ENCODE measurements at regions not wholly inside any gene's neighbourhood (a gene's known extent, or its start where the extent isn't known, plus 50 kb on each side); places are given as distances from the start of the nearest gene placed in this dataset.

- ChIA-PET POLR2A (interaction anchor here (0.7 kb wide), 1 partner anchor 62 kb away, joined by 3 read pairs; no protein-coding TSS in a partner anchor), CTCF (interaction anchor here (1.1 kb wide), 1 partner anchor 12 kb away, joined by 3 read pairs; no protein-coding TSS in a partner anchor), RAD21 (ENCODE audit: unreplicated experiment) (no interaction called here), SMC1A (ENCODE audit: uncharacterized antibody, unreplicated experiment) (interaction anchor here (1.1 kb wide), 1 partner anchor 12 kb away, joined by 3 read pairs; no protein-coding TSS in a partner anchor)
- in situ Hi-C loops (cut with MboI) (no loop called here), intact Hi-C loops (cut with micrococcal nuclease; ENCODE audit: unreplicated experiment) (no loop called here)
- Histone ChIP-seq H3K9ac (ENCODE audit: control insufficient read depth, insufficient read depth, low read length) (no peak overlapping the region), H3K79me2 (ENCODE audit: control insufficient read depth, insufficient read depth, low read length) (no peaks in the 10 kb centered on the region), H3K9me3 (replicated peaks; ENCODE audit: control insufficient read depth, insufficient read depth, low read length) (no peaks in the 10 kb centered on the region), H2AFZ (ENCODE audit: control insufficient read depth, low read depth, low read length) (no peak overlapping the region), H3K27ac (ENCODE audit: control insufficient read depth, insufficient read depth) (no peak overlapping the region), H3K36me3 (ENCODE audit: control insufficient read depth in 2 of 2, insufficient read depth in 2 of 2, low read length in 1 of 2) (no peaks in the 10 kb centered on the region), H3K4me1 (ENCODE audit: control insufficient read depth, insufficient read depth, low read length) (no peaks in the 10 kb centered on the region), H3K4me2 (ENCODE audit: control insufficient read depth, insufficient read depth) (no peak overlapping the region), H3K27me3 (replicated peaks in 1 of 2; ENCODE audit: control insufficient read depth in 2 of 2, insufficient read depth in 2 of 2, low read length in 1 of 2) (no peaks in the 10 kb centered on the region; a peak in 1 of 4 replicates), H3K4me3 (no peak overlapping the region), H4K20me1 (ENCODE audit: control insufficient read depth, insufficient read depth) (no peaks in the 10 kb centered on the region)
- DNase-seq (ENCODE audit: low read depth, low spot score) (no peak), ATAC-seq (no peak), FAIRE-seq (no peak)
- 2% methylated on average over 4 of the region's 4 CpGs for WGBS (ENCODE audit: insufficient coverage, insufficient replicate concordance, low lambda C conversion rate, missing lambda C conversion rate)
- BruUV-seq (replicated peaks) = no TSS peak
- TF ChIP-seq NRF1 (conservative IDR thresholded peaks at IDR 0.05; ENCODE audit: low read depth, low read length) = no peak
- TF ChIP-seq RBBP5 (conservative IDR thresholded peaks at IDR 0.05) = no peak
- no peak for TF ChIP-seq ATF3 (IDR thresholded peaks at IDR 0.05; ENCODE audit: borderline replicate concordance, extremely low read depth, low read depth, low read length)
- TF ChIP-seq GATAD2B (conservative IDR thresholded peaks at IDR 0.05; ENCODE audit: low read depth) = no peak
- TF ChIP-seq TARDBP (IDR thresholded peaks at IDR 0.05; ENCODE audit: borderline replicate concordance) = no peak
- no peak for TF ChIP-seq ATF2 (IDR thresholded peaks at IDR 0.05; ENCODE audit: low read length)
- no peak for TF ChIP-seq NR2C2 (IDR thresholded peaks at IDR 0.05; ENCODE audit: borderline replicate concordance, control insufficient read depth, insufficient read length, low read depth)
- TF ChIP-seq ZBTB4 (CRISPR knock-in tag; IDR thresholded peaks at IDR 0.05) = no peak
- TF ChIP-seq CBX3 (IDR thresholded peaks at IDR 0.05; ENCODE audit: borderline replicate concordance, low read depth) = no peak
- no peak for TF ChIP-seq BCL3 (IDR thresholded peaks at IDR 0.05; ENCODE audit: borderline replicate concordance, insufficient read depth, low read depth, low read length, poor library complexity, severe bottlenecking)
- no peak for TF ChIP-seq KLF5 (IDR thresholded peaks at IDR 0.05; ENCODE audit: partially characterized antibody)
- no peak for TF ChIP-seq BACH1 (IDR thresholded peaks at IDR 0.05; ENCODE audit: borderline replicate concordance)
- no peak for TF ChIP-seq SPI1 (IDR thresholded peaks at IDR 0.05; ENCODE audit: borderline replicate concordance, insufficient read depth, low read depth, low read length)
- TF ChIP-seq RUNX3 (IDR thresholded peaks at IDR 0.05; ENCODE audit: low read length) = no peak
- TF ChIP-seq PKNOX1 (IDR thresholded peaks at IDR 0.05) = no peak
- TF ChIP-seq ZZZ3 (IDR thresholded peaks at IDR 0.05; ENCODE audit: control insufficient read depth, insufficient read length, low read depth) = no peak
These were observed 806.8 kb downstream of the PCDH18 start for GRCh38 chr4:136725286-136726081.
